HL-60 (cell line): ENCODE measurements at regions not wholly inside any gene's neighbourhood (a gene's known extent, or its start where the extent isn't known, plus 50 kb on each side); places are given as distances from the start of the nearest gene placed in this dataset.

ENCODE experiments used
- DNase-seq, 2 experiments: peaks; one replicate each; pipeline ENCODE4 v3.0.0-alpha.2; 2010 to 2020; ENCODE audit warnings: low read depth in 1 of 2, low spot score in 1 of 2
- H3K27ac ChIP-seq: fragments of 250-450 bp; sonication (Bioruptor Pico); replicated peaks from 2 replicates; pipeline ENCODE4 v1.5.1; 2020; ENCODE audit warnings: mild to moderate bottlenecking, moderate library complexity
- H3K27me3 ChIP-seq: fragments of 250-450 bp; sonication (Bioruptor Pico); 2 replicates; pipeline ENCODE4 v1.5.1; 2021; ENCODE audit warnings: mild to moderate bottlenecking, moderate library complexity; ENCODE audit not compliant: insufficient read depth, poor library complexity, severe bottlenecking
- H3K4me3 ChIP-seq: replicated peaks from 2 replicates; pipeline ENCODE4 v1.5.1; 2011; ENCODE audit warnings: mild to moderate bottlenecking, control low read depth, low read length; ENCODE audit not compliant: insufficient read depth
- GABPA ChIP-seq: IDR thresholded peaks from 2 replicates; pipeline ENCODE4 v1.6.1; 2012; ENCODE audit warnings: low read depth
- POLR2AphosphoS5 ChIP-seq: IDR thresholded peaks from 2 replicates; pipeline ENCODE4 v1.6.1; 2012; ENCODE audit warnings: low read depth
- SPI1 ChIP-seq: IDR thresholded peaks from 2 replicates; pipeline ENCODE4 v1.6.1; 2012; ENCODE audit warnings: low read depth, mild to moderate bottlenecking, borderline replicate concordance
- TF ChIP-seq, protein P1 (sequence below): IDR thresholded peaks from one replicate; pipeline ENCODE4 v1.5.1; 2011; ENCODE audit warnings: low read length, control low read depth, inconsistent platforms; ENCODE audit not compliant: insufficient read depth
- TF ChIP-seq, protein P2 (sequence below): IDR thresholded peaks from 2 replicates; pipeline ENCODE4 v1.6.1; 2012; ENCODE audit warnings: low read depth; ENCODE audit not compliant: insufficient replicate concordance

DNA sequence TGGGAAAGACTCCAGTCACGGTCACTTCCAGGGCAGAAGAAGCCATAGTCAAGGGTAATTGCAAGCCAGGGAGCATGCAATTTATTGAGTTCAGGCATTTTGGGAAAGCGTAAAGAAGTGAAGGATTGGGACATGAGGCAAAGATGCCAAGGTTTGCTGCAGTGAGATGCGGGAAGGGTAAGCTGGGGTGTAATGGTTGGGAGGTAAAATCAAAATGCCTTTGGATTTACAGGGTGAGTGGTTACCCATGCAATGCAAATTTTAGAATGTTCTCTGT, 167.5 kb downstream of the BRMS1L start:
- peaks cover 2% of the 10 kb centered on the region for H3K27me3 ChIP-seq
- no peak overlapping the region for H3K4me3 ChIP-seq
- TF ChIP-seq POLR2AphosphoS5 (no peak), SPI1 (no peak), GABPA (no peak)
- TF ChIP-seq, protein P1, sequence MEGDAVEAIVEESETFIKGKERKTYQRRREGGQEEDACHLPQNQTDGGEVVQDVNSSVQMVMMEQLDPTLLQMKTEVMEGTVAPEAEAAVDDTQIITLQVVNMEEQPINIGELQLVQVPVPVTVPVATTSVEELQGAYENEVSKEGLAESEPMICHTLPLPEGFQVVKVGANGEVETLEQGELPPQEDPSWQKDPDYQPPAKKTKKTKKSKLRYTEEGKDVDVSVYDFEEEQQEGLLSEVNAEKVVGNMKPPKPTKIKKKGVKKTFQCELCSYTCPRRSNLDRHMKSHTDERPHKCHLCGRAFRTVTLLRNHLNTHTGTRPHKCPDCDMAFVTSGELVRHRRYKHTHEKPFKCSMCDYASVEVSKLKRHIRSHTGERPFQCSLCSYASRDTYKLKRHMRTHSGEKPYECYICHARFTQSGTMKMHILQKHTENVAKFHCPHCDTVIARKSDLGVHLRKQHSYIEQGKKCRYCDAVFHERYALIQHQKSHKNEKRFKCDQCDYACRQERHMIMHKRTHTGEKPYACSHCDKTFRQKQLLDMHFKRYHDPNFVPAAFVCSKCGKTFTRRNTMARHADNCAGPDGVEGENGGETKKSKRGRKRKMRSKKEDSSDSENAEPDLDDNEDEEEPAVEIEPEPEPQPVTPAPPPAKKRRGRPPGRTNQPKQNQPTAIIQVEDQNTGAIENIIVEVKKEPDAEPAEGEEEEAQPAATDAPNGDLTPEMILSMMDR = no peak
- TF ChIP-seq, protein P2, sequence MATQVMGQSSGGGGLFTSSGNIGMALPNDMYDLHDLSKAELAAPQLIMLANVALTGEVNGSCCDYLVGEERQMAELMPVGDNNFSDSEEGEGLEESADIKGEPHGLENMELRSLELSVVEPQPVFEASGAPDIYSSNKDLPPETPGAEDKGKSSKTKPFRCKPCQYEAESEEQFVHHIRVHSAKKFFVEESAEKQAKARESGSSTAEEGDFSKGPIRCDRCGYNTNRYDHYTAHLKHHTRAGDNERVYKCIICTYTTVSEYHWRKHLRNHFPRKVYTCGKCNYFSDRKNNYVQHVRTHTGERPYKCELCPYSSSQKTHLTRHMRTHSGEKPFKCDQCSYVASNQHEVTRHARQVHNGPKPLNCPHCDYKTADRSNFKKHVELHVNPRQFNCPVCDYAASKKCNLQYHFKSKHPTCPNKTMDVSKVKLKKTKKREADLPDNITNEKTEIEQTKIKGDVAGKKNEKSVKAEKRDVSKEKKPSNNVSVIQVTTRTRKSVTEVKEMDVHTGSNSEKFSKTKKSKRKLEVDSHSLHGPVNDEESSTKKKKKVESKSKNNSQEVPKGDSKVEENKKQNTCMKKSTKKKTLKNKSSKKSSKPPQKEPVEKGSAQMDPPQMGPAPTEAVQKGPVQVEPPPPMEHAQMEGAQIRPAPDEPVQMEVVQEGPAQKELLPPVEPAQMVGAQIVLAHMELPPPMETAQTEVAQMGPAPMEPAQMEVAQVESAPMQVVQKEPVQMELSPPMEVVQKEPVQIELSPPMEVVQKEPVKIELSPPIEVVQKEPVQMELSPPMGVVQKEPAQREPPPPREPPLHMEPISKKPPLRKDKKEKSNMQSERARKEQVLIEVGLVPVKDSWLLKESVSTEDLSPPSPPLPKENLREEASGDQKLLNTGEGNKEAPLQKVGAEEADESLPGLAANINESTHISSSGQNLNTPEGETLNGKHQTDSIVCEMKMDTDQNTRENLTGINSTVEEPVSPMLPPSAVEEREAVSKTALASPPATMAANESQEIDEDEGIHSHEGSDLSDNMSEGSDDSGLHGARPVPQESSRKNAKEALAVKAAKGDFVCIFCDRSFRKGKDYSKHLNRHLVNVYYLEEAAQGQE = no peak
- no peak overlapping the region for H3K27ac ChIP-seq
- DNase-seq = no peak

DNA sequence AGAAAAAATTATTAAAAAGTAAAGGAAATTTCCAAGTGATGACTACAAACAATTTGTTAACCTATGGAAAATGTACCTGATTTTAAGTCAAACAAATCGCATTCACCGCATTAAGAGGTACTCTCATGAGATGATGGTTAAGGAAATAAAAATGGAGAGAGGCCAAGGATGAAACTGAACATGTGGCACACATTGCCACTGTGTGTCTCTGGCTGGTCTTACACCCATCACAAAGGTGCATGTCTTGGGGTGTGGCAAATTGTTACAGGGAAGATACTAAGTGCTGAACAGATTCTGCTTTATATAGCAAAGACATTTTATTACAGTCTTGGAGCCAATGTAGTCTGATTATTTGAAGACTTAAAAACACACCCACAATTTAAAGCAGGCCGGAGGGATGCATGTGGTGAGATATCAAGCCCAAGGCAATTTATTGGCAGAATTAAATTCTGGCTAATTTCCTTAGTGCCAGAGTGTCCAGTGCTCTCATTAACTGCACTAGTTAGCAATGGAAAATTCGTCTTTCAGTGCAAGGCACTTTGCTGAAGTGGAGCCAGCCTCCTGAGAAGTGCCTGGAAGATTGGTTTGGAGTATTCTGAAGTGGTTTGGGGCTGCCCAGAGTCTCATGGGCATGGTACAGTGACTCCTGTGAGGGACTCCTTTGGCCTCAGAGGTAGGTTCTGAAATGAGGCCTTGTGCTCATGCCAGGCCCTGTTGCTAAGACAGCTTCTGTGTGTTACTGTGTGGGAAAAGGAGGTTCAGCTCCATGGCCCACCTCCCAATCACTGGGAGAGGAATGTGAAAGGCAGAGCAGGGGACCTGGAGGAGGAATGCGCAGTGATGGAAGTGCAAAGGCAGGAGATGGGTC, 166.9 kb downstream of the BRMS1L start:
- Histone ChIP-seq H3K27me3 (peaks cover 2% of the 10 kb centered on the region), H3K27ac (no peak overlapping the region), H3K4me3 (no peak overlapping the region)
- no peak for DNase-seq
- no peak for TF ChIP-seq POLR2AphosphoS5
- no peak for TF ChIP-seq SPI1
- TF ChIP-seq, protein P1 = no peak
- TF ChIP-seq GABPA = no peak
- TF ChIP-seq, protein P2 = no peak

DNA sequence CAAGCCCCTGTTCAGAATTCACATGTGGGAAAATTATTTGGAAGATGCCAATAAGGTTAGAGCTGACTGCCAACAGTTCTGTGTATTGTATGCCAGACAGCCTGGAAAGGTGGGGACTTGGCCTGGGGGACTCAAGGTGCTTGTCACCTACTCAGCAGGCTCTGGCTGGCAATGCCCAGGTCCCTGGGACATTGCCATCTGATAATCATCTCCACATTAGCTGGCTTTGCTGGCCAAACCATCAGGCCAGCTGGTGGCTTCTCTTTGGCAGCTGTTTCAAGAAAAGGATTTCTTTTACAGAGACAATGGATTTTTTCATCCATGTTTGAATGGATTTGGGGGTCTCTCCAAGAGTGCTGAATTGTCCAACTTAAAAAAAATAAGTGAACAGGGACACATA, 165.2 kb downstream of the BRMS1L start:
- no peak overlapping the region for H3K27ac ChIP-seq
- no peak for DNase-seq
- no peak overlapping the region for H3K4me3 ChIP-seq
- TF ChIP-seq, protein P2 = no peak
- TF ChIP-seq GABPA (no peak), SPI1 (no peak), POLR2AphosphoS5 (no peak)
- TF ChIP-seq, protein P1 = no peak
- H3K27me3 ChIP-seq = peaks cover 2% of the 10 kb centered on the region
